DND-41 (cell line): ENCODE measurements at regions not wholly inside any gene's neighbourhood (a gene's known extent, or its start where the extent isn't known, plus 50 kb on each side); places are given as distances from the start of the nearest gene placed in this dataset.

ENCODE experiments used
- ATAC-seq: fragments of 200-7000 bp; cut with Tn5 transposase; 3 replicates; pipeline ENCODE4 v1.9.1; 2021; ENCODE audit warnings: low read depth; ENCODE audit not compliant: insufficient read depth
- DNase-seq: peaks from one replicate; pipeline ENCODE4 v3.0.0-alpha.2; 2020
- H2AFZ ChIP-seq: 2 replicates; pipeline ENCODE4 v1.6.0; 2012; ENCODE audit warnings: low read depth, low read length
- H3K27ac ChIP-seq: 2 replicates; pipeline ENCODE4 v1.5.1; 2012; ENCODE audit warnings: low read length, inconsistent platforms
- H3K27me3 ChIP-seq: fragments of 200-600 bp; sonication (generic); 2 replicates; pipeline ENCODE4 v1.6.0; 2012; ENCODE audit warnings: low read length, mild to moderate bottlenecking, inconsistent platforms; ENCODE audit not compliant: insufficient read depth, poor library complexity
- H3K36me3 ChIP-seq: 2 replicates; pipeline ENCODE4 v1.5.1; 2012; ENCODE audit warnings: low read length, inconsistent platforms; ENCODE audit not compliant: insufficient read depth
- H3K4me1 ChIP-seq: 2 replicates; pipeline ENCODE4 v1.5.1; 2012; ENCODE audit warnings: mild to moderate bottlenecking, low read length; ENCODE audit not compliant: insufficient read depth
- H3K4me2 ChIP-seq: 2 replicates; pipeline ENCODE4 v1.6.0; 2012; ENCODE audit warnings: mild to moderate bottlenecking, moderate library complexity, low read length, inconsistent platforms; ENCODE audit not compliant: insufficient read depth
- H3K4me3 ChIP-seq, 2 experiments: fragments of 200-600 bp in 1 of 2; shearing (Covaris generic) in 1 of 2; 2 replicates each; pipeline ENCODE4 v1.5.1; 2012 to 2016; ENCODE audit warnings: inconsistent platforms in 2 of 2, low read length in 2 of 2, mild to moderate bottlenecking in 2 of 2, low read depth in 1 of 2, moderate library complexity in 1 of 2
- H3K79me2 ChIP-seq: 2 replicates; pipeline ENCODE4 v1.6.0; 2012; ENCODE audit warnings: low read length, inconsistent platforms; ENCODE audit not compliant: insufficient read depth
- H3K9ac ChIP-seq: 2 replicates; pipeline ENCODE4 v1.6.0; 2012; ENCODE audit warnings: low read depth, mild to moderate bottlenecking, inconsistent platforms, low read length, moderate library complexity
- H3K9me3 ChIP-seq: 2 replicates; pipeline ENCODE4 v1.5.1; 2012; ENCODE audit warnings: low read length, moderate library complexity, mild to moderate bottlenecking, inconsistent platforms; ENCODE audit not compliant: insufficient read depth, severe bottlenecking
- H4K20me1 ChIP-seq: 2 replicates; pipeline ENCODE4 v1.6.0; 2012; ENCODE audit warnings: low read length; ENCODE audit not compliant: insufficient read depth
- CTCF ChIP-seq: IDR thresholded peaks from 2 replicates; pipeline ENCODE4 v1.5.1; 2012; ENCODE audit warnings: borderline replicate concordance, low read length, moderate library complexity, mild to moderate bottlenecking; ENCODE audit not compliant: poor library complexity, severe bottlenecking; ENCODE audit errors: extremely low read depth
- EZH2 ChIP-seq: IDR thresholded peaks from 3 replicates; pipeline ENCODE4 v1.6.1; 2012; ENCODE audit warnings: borderline replicate concordance, low read depth, mild to moderate bottlenecking, moderate library complexity, low read length, inconsistent platforms; ENCODE audit not compliant: severe bottlenecking

- Histone ChIP-seq H3K4me2 (no peak overlapping the region), H3K79me2 (no peaks in the 10 kb centered on the region), H3K9ac (no peak overlapping the region), H3K4me1 (no peaks in the 10 kb centered on the region), H3K36me3 (no peaks in the 10 kb centered on the region), H2AFZ (no peak overlapping the region), H3K9me3 (no peaks in the 10 kb centered on the region), H3K27me3 (no peaks in the 10 kb centered on the region), H3K27ac (no peak overlapping the region), H4K20me1 (no peaks in the 10 kb centered on the region), H3K4me3 (no peak overlapping the region)
- ATAC-seq, result no peak
- TF ChIP-seq EZH2, result no peak
- no peak for TF ChIP-seq CTCF
- DNase-seq, result no peak
Measured at GRCh38 chrX:150198776-150199175, 164.3 kb upstream of the MAMLD1 start.

- TF ChIP-seq EZH2, result no peak
- TF ChIP-seq CTCF, result no peak
- no peaks in the 10 kb centered on the region for H3K27me3 ChIP-seq
- DNase-seq (no peak), ATAC-seq (no peak)
- H3K36me3 ChIP-seq, result no peaks in the 10 kb centered on the region
- no peak overlapping the region for H3K9ac ChIP-seq
- no peaks in the 10 kb centered on the region for H3K9me3 ChIP-seq
- H4K20me1 ChIP-seq, result no peaks in the 10 kb centered on the region
- no peak overlapping the region for H3K4me2 ChIP-seq
- H3K27ac ChIP-seq, result no peak overlapping the region
- no peak overlapping the region for H3K4me3 ChIP-seq
- H3K79me2 ChIP-seq, result no peaks in the 10 kb centered on the region
- no peak overlapping the region for H2AFZ ChIP-seq
- H3K4me1 ChIP-seq, result no peaks in the 10 kb centered on the region
Measured at GRCh38 chrX:150199181-150199580, 163.9 kb upstream of the MAMLD1 start.

- Histone ChIP-seq H3K79me2 (no peaks in the 10 kb centered on the region), H3K4me3 (no peak overlapping the region), H3K27ac (no peak overlapping the region), H3K9ac (no peak overlapping the region), H3K36me3 (no peaks in the 10 kb centered on the region), H3K9me3 (no peaks in the 10 kb centered on the region), H3K4me2 (no peak overlapping the region), H3K4me1 (no peaks in the 10 kb centered on the region), H2AFZ (no peak overlapping the region), H3K27me3 (no peaks in the 10 kb centered on the region), H4K20me1 (no peaks in the 10 kb centered on the region)
- TF ChIP-seq EZH2 (no peak), CTCF (no peak)
- ATAC-seq, result no peak
- no peak for DNase-seq
Measured at GRCh38 chrX:150199803-150200202, 163.3 kb upstream of the MAMLD1 start.

- H3K36me3 ChIP-seq, result no peaks in the 10 kb centered on the region
- no peaks in the 10 kb centered on the region for H4K20me1 ChIP-seq
- no peak overlapping the region for H3K9ac ChIP-seq
- H3K79me2 ChIP-seq, result no peaks in the 10 kb centered on the region
- no peaks in the 10 kb centered on the region for H3K9me3 ChIP-seq
- peak; percentile 7 for DNase-seq
- no peak overlapping the region for H3K27ac ChIP-seq
- no peaks in the 10 kb centered on the region for H3K27me3 ChIP-seq
- TF ChIP-seq CTCF, result no peak
- no peak for TF ChIP-seq EZH2
- H3K4me1 ChIP-seq, result no peaks in the 10 kb centered on the region
- H3K4me2 ChIP-seq, result no peak overlapping the region
- H3K4me3 ChIP-seq, result no peak overlapping the region
- ATAC-seq, result peak; percentile 25; the same call in 2 of the 3 replicates
- no peak overlapping the region for H2AFZ ChIP-seq
Measured at GRCh38 chrX:150200361-150200760, 162.8 kb upstream of the MAMLD1 start.
